ENCODE measurements at regions not wholly inside any gene's neighbourhood (a gene's known extent, or its start where the extent isn't known, plus 50 kb on each side); places are given as distances from the start of the nearest gene placed in this dataset.

DNA sequence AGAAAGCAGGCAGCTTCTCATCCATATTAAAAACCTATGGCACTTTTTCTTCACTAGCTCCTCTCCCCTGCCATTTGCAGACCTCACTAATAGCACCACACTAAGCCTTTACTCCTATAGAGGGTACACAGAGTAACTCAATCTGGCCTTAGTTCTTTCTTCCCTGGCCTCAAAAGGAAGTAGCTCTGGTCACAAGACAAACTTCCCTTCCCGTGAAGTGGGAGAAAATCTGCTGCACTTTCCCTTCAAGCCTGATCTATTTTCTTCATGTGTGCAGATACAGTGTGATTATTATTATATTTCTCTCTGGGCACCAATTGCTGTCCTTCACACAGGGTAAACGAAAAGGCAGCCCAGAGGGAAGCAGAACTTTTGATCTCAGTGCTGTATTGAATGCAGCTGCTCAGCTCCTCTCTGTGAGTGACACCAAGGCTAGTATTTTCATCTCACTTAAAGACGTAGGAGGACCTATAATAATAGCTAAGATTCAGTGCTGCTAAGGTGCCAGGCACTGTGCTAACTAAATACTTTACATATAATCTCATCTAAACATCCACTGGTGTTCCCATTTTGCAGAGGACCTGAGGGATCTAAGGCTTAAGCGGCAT is 61.9 kb upstream of the RASGRP1 start:
- Histone ChIP-seq H3K36me3 (ENCODE audit: control insufficient read depth, insufficient read depth, low read length) (no peaks in the 10 kb centered on the region), H3K4me3 (ENCODE audit: low read depth in 2 of 2, low read length in 2 of 2) (no peak overlapping the region), H3K27me3 (ENCODE audit: control insufficient read depth, insufficient read depth, low read length) (peaks cover 2% of the 10 kb centered on the region; the same call in 1 of the 2 replicates), H3K9me3 (ENCODE audit: control insufficient read depth, insufficient read depth, low read depth, low read length) (no peaks in the 10 kb centered on the region), H3K27ac (ENCODE audit: low read length) (no peak overlapping the region), H3K4me1 (ENCODE audit: control insufficient read depth, insufficient read depth, low read length) (no peaks in the 10 kb centered on the region)
- ChIA-PET POLR2A (no interaction called here), CTCF (no interaction called here)
- no peak for TF ChIP-seq TCF7L2 (IDR thresholded peaks at IDR 0.05; ENCODE audit: low read depth, low read length)
- TF ChIP-seq, protein P1, sequence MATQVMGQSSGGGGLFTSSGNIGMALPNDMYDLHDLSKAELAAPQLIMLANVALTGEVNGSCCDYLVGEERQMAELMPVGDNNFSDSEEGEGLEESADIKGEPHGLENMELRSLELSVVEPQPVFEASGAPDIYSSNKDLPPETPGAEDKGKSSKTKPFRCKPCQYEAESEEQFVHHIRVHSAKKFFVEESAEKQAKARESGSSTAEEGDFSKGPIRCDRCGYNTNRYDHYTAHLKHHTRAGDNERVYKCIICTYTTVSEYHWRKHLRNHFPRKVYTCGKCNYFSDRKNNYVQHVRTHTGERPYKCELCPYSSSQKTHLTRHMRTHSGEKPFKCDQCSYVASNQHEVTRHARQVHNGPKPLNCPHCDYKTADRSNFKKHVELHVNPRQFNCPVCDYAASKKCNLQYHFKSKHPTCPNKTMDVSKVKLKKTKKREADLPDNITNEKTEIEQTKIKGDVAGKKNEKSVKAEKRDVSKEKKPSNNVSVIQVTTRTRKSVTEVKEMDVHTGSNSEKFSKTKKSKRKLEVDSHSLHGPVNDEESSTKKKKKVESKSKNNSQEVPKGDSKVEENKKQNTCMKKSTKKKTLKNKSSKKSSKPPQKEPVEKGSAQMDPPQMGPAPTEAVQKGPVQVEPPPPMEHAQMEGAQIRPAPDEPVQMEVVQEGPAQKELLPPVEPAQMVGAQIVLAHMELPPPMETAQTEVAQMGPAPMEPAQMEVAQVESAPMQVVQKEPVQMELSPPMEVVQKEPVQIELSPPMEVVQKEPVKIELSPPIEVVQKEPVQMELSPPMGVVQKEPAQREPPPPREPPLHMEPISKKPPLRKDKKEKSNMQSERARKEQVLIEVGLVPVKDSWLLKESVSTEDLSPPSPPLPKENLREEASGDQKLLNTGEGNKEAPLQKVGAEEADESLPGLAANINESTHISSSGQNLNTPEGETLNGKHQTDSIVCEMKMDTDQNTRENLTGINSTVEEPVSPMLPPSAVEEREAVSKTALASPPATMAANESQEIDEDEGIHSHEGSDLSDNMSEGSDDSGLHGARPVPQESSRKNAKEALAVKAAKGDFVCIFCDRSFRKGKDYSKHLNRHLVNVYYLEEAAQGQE (IDR thresholded peaks at IDR 0.05; ENCODE audit: insufficient read depth in 1 of 2, low read depth in 2 of 2, low read length in 1 of 2): no peak
- no peak for TF ChIP-seq POLR2AphosphoS5 (IDR thresholded peaks at IDR 0.05; ENCODE audit: low read depth, low read length)
- TF ChIP-seq SIN3A (IDR thresholded peaks at IDR 0.05; ENCODE audit: borderline replicate concordance, insufficient read depth, low read depth, low read length): no peak
- TF ChIP-seq, protein P2, sequence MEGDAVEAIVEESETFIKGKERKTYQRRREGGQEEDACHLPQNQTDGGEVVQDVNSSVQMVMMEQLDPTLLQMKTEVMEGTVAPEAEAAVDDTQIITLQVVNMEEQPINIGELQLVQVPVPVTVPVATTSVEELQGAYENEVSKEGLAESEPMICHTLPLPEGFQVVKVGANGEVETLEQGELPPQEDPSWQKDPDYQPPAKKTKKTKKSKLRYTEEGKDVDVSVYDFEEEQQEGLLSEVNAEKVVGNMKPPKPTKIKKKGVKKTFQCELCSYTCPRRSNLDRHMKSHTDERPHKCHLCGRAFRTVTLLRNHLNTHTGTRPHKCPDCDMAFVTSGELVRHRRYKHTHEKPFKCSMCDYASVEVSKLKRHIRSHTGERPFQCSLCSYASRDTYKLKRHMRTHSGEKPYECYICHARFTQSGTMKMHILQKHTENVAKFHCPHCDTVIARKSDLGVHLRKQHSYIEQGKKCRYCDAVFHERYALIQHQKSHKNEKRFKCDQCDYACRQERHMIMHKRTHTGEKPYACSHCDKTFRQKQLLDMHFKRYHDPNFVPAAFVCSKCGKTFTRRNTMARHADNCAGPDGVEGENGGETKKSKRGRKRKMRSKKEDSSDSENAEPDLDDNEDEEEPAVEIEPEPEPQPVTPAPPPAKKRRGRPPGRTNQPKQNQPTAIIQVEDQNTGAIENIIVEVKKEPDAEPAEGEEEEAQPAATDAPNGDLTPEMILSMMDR (IDR thresholded peaks at IDR 0.05): no peak
- no peak for DNase-seq (ENCODE audit: low read depth, low spot score)
- no TSS peak for BruUV-seq (replicated peaks)
- intact Hi-C loops (cut with micrococcal nuclease; ENCODE audit: unreplicated experiment): no loop called here
- in situ Hi-C loops (cut with HindIII; ENCODE audit: low pct_unique_long_range_greater_than_20kb, low sequenced_read_pairs): no loop called here
- no peak for ATAC-seq

DNA sequence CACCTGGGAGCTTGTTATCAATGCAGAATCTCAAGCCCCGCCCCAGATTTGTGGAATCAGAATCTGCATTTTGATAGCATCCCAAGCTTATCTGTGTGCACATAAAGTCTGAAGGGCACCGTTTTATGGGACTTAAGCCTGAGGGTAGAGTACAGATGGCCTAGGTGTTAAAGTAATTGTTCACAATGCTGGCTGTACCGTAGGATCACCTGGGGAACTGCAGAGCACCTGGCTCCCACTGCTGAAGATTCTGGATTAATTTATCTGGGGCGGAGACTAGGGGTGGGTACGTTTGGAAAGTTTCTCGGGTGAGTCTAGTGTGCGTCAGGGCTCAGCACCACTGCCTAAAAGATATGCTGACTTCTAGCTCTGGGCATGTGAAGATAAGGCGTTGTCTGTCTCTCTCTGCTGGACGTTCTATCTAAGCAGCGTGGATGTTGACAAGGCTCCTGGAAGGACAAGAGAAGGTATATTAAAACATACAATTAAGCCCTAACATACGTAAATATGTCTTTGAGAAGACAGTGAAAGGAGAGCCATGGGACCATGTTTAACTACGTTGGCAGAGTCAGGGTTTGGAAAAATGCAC is 63.2 kb upstream of the RASGRP1 start:
- intact Hi-C loops (cut with micrococcal nuclease; ENCODE audit: unreplicated experiment): no loop called here
- Histone ChIP-seq H3K4me3 (ENCODE audit: low read depth in 2 of 2, low read length in 2 of 2) (no peak overlapping the region), H3K36me3 (ENCODE audit: control insufficient read depth, insufficient read depth, low read length) (no peaks in the 10 kb centered on the region), H3K9me3 (ENCODE audit: control insufficient read depth, insufficient read depth, low read depth, low read length) (no peaks in the 10 kb centered on the region), H3K27me3 (ENCODE audit: control insufficient read depth, insufficient read depth, low read length) (peaks cover 2% of the 10 kb centered on the region; the same call in 1 of the 2 replicates), H3K27ac (ENCODE audit: low read length) (no peak overlapping the region), H3K4me1 (ENCODE audit: control insufficient read depth, insufficient read depth, low read length) (no peaks in the 10 kb centered on the region)
- POLR2A ChIA-PET: no interaction called here
- TF ChIP-seq POLR2AphosphoS5 (IDR thresholded peaks at IDR 0.05; ENCODE audit: low read depth, low read length): no peak
- TF ChIP-seq, protein P1 (IDR thresholded peaks at IDR 0.05; ENCODE audit: insufficient read depth in 1 of 2, low read depth in 2 of 2, low read length in 1 of 2): no peak
- TF ChIP-seq TCF7L2 (IDR thresholded peaks at IDR 0.05; ENCODE audit: low read depth, low read length): no peak
- no peak for TF ChIP-seq SIN3A (IDR thresholded peaks at IDR 0.05; ENCODE audit: borderline replicate concordance, insufficient read depth, low read depth, low read length)
- TF ChIP-seq, protein P2 (IDR thresholded peaks at IDR 0.05): no peak
- CTCF ChIA-PET: no interaction called here
- ATAC-seq: no peak
- in situ Hi-C loops (cut with HindIII; ENCODE audit: low pct_unique_long_range_greater_than_20kb, low sequenced_read_pairs): no loop called here
- no TSS peak for BruUV-seq (replicated peaks)
- DNase-seq (ENCODE audit: low read depth, low spot score): no peak

Measured in Panc1 (cell line).